GM23338 (cell line): ENCODE measurements at regions not wholly inside any gene's neighbourhood (a gene's known extent, or its start where the extent isn't known, plus 50 kb on each side); places are given as distances from the start of the nearest gene placed in this dataset.

Experiments
- ATAC-seq: fragments of 200-7000 bp; cut with Tn5 transposase; 3 replicates; pipeline ENCODE4 v1.9.1; 2020
- DNase-seq: peaks from one replicate; pipeline ENCODE4 v3.0.0-alpha.2; 2015; ENCODE audit warnings: low spot score
- H2AFZ ChIP-seq: fragments of 200-600 bp; sonication (generic); 2 replicates; pipeline ENCODE4 v1.8.0; 2016; ENCODE audit warnings: antibody characterized with exemption, mild to moderate bottlenecking, moderate library complexity
- H3F3A ChIP-seq: fragments of 200-600 bp; sonication (generic); replicated peaks from 2 replicates; pipeline ENCODE4 v1.8.0; 2017; ENCODE audit warnings: antibody characterized with exemption, mixed run types, low read depth
- H3K27ac ChIP-seq: fragments of 200-600 bp; sonication (generic); 2 replicates; pipeline ENCODE4 v1.6.1; 2016; ENCODE audit warnings: low read depth
- H3K27me3 ChIP-seq: fragments of 200-600 bp; sonication (generic); 2 replicates; pipeline ENCODE4 v1.8.0; 2016; ENCODE audit warnings: mild to moderate bottlenecking, mixed run types, moderate library complexity; ENCODE audit not compliant: insufficient read depth
- H3K36me3 ChIP-seq: fragments of 200-600 bp; sonication (generic); 2 replicates; pipeline ENCODE4 v1.8.0; 2016; ENCODE audit warnings: mild to moderate bottlenecking; ENCODE audit not compliant: insufficient read depth
- H3K4me1 ChIP-seq: fragments of 200-600 bp; sonication (generic); 2 replicates; pipeline ENCODE4 v1.8.0; 2016; ENCODE audit warnings: mild to moderate bottlenecking, moderate library complexity; ENCODE audit not compliant: insufficient read depth
- H3K4me2 ChIP-seq: fragments of 200-600 bp; sonication (generic); 2 replicates; pipeline ENCODE4 v1.7.1; 2017; ENCODE audit warnings: mixed run types
- H3K4me3 ChIP-seq: fragments of 200-600 bp; sonication (generic); 2 replicates; pipeline ENCODE4 v1.6.1; 2016; ENCODE audit warnings: mixed run types
- H3K79me2 ChIP-seq: fragments of 200-600 bp; sonication (generic); replicated peaks from 2 replicates; pipeline ENCODE4 v1.8.0; 2017; ENCODE audit warnings: mild to moderate bottlenecking; ENCODE audit not compliant: insufficient read depth
- H3K9me2 ChIP-seq: fragments of 200-600 bp; sonication (generic); 2 replicates; pipeline ENCODE4 v1.8.0; 2017; ENCODE audit not compliant: insufficient read depth
- H4K20me1 ChIP-seq: fragments of 200-600 bp; sonication (generic); replicated peaks from 2 replicates; pipeline ENCODE4 v1.8.0; 2017; ENCODE audit warnings: mild to moderate bottlenecking; ENCODE audit not compliant: insufficient read depth
- H3K27ac Mint-ChIP-seq: 2 replicates; pipeline ENCODE4 v1.8.0; 2020; ENCODE audit warnings: inconsistent platforms, mild to moderate bottlenecking, moderate library complexity, mixed read lengths
- H3K27me3 Mint-ChIP-seq: 3 replicates; pipeline ENCODE4 v1.8.0; 2022; ENCODE audit warnings: low read depth, mild to moderate bottlenecking, moderate library complexity, mixed read lengths, inconsistent platforms; ENCODE audit not compliant: insufficient read depth, poor library complexity
- H3K36me3 Mint-ChIP-seq: 3 replicates; pipeline ENCODE4 v1.8.0; 2021; ENCODE audit warnings: low read depth, mild to moderate bottlenecking, inconsistent platforms, moderate library complexity, mixed read lengths
- H3K4me1 Mint-ChIP-seq: 3 replicates; pipeline ENCODE4 v1.8.0; 2020; ENCODE audit warnings: mild to moderate bottlenecking, inconsistent platforms, mixed read lengths
- H3K4me3 Mint-ChIP-seq: 3 replicates; pipeline ENCODE4 v1.8.0; 2021; ENCODE audit warnings: moderate library complexity, mild to moderate bottlenecking, inconsistent platforms, mixed read lengths
- H3K9me3 Mint-ChIP-seq: 3 replicates; pipeline ENCODE4 v1.8.0; 2020; ENCODE audit warnings: moderate library complexity, mild to moderate bottlenecking, inconsistent platforms, mixed read lengths
- CTCF ChIP-seq, 2 experiments: fragments of 200-600 bp in 1 of 2; sonication (generic) in 1 of 2; conservative IDR thresholded peaks; 2 replicates each; pipeline versions ENCODE4 v1.5.1 to v1.6.1; 2016 to 2017; ENCODE audit warnings: antibody characterized with exemption in 2 of 2, low read depth in 2 of 2, mild to moderate bottlenecking in 2 of 2, moderate library complexity in 1 of 2
- ETS1 ChIP-seq: IDR thresholded peaks from 2 replicates; pipeline ENCODE4 v1.6.1; 2016; ENCODE audit warnings: antibody characterized with exemption
- JUNB ChIP-seq: IDR thresholded peaks from one replicate; pipeline ENCODE4 v1.6.1; 2016; ENCODE audit warnings: antibody characterized with exemption; ENCODE audit not compliant: unreplicated experiment
- POLR2AphosphoS5 ChIP-seq: IDR thresholded peaks from 2 replicates; pipeline ENCODE4 v1.6.1; 2016; ENCODE audit warnings: antibody characterized with exemption, low read depth
- REST ChIP-seq: IDR thresholded peaks from one replicate; pipeline ENCODE4 v1.6.1; 2018; ENCODE audit warnings: antibody characterized with exemption; ENCODE audit not compliant: unreplicated experiment
- ZNF114 ChIP-seq: fragments of 250-450 bp; sonication (Bioruptor Pico); IDR thresholded peaks from 2 replicates; pipeline ENCODE4 v1.5.0; 2020; ENCODE audit warnings: mild to moderate bottlenecking, moderate library complexity

- H3K36me3 ChIP-seq, result no peaks in the 10 kb centered on the region
- no peaks in the 10 kb centered on the region for H3K27me3 Mint-ChIP-seq
- H3K4me1 Mint-ChIP-seq, result no peaks in the 10 kb centered on the region
- no peaks in the 10 kb centered on the region for H3K36me3 Mint-ChIP-seq
- no peak overlapping the region for H2AFZ ChIP-seq
- no peaks in the 10 kb centered on the region for H3K9me3 Mint-ChIP-seq
- no peak for DNase-seq
- no peak for ATAC-seq
- no peak overlapping the region for H3K27ac Mint-ChIP-seq
- no peaks in the 10 kb centered on the region for H3K4me1 ChIP-seq
- H3K9me2 ChIP-seq, result no peaks in the 10 kb centered on the region
- H3K27me3 ChIP-seq, result no peaks in the 10 kb centered on the region
- H3K27ac ChIP-seq, result no peak overlapping the region
- H3K4me3 Mint-ChIP-seq, result no peak overlapping the region
- no peak for TF ChIP-seq ZNF114 (CRISPR knock-in tag)
- no peak overlapping the region for H3K4me2 ChIP-seq
- H4K20me1 ChIP-seq, result no peaks in the 10 kb centered on the region
- H3F3A ChIP-seq, result no peaks in the 10 kb centered on the region
- no peak overlapping the region for H3K4me3 ChIP-seq
- H3K79me2 ChIP-seq, result no peaks in the 10 kb centered on the region
Observed at GRCh38 chr4:67134616-67135015, 410.7 kb downstream of the CENPC start.

- no peaks in the 10 kb centered on the region for H3K4me1 Mint-ChIP-seq
- Histone ChIP-seq H3K4me2 (no peak overlapping the region), H3K27me3 (no peaks in the 10 kb centered on the region), H3F3A (no peaks in the 10 kb centered on the region), H3K36me3 (no peaks in the 10 kb centered on the region), H3K4me3 (no peak overlapping the region), H3K79me2 (no peaks in the 10 kb centered on the region), H3K4me1 (no peaks in the 10 kb centered on the region), H3K27ac (no peak overlapping the region), H2AFZ (no peak overlapping the region), H3K9me2 (no peaks in the 10 kb centered on the region), H4K20me1 (no peaks in the 10 kb centered on the region)
- no peaks in the 10 kb centered on the region for H3K36me3 Mint-ChIP-seq
- no peak for ATAC-seq
- no peaks in the 10 kb centered on the region for H3K27me3 Mint-ChIP-seq
- H3K9me3 Mint-ChIP-seq, result no peaks in the 10 kb centered on the region
- no peak for DNase-seq
- no peak for TF ChIP-seq POLR2AphosphoS5
- TF ChIP-seq JUNB, result no peak
- TF ChIP-seq CTCF (conservative IDR thresholded peaks at IDR 0.05; ENCODE audit: low read depth in 2 of 2), result no peak
- TF ChIP-seq REST, result no peak
- TF ChIP-seq ETS1, result no peak
- no peak overlapping the region for H3K4me3 Mint-ChIP-seq
- H3K27ac Mint-ChIP-seq, result no peak overlapping the region
Observed at GRCh38 chr4:67133162-67133561, 412.1 kb downstream of the CENPC start.
